Endothelial cell of umbilical vein (primary cell): ENCODE measurements at regions not wholly inside any gene's neighbourhood (a gene's known extent, or its start where the extent isn't known, plus 50 kb on each side); places are given as distances from the start of the nearest gene placed in this dataset.

Source experiments
- EZH2 ChIP-seq: IDR thresholded peaks from 2 replicates; pipeline ENCODE4 v1.6.1; 2012; ENCODE audit warnings: borderline replicate concordance, low read depth, mild to moderate bottlenecking, moderate library complexity, low read length, inconsistent platforms; ENCODE audit not compliant: severe bottlenecking
- FOS ChIP-seq: IDR thresholded peaks from 2 replicates; pipeline ENCODE4 v1.6.1; 2011; ENCODE audit warnings: mild to moderate bottlenecking, low read length, moderate library complexity, borderline replicate concordance; ENCODE audit not compliant: insufficient read depth
- GATA2 ChIP-seq: IDR thresholded peaks from 2 replicates; pipeline ENCODE4 v1.7.0; 2011; ENCODE audit warnings: low read depth, mild to moderate bottlenecking, moderate library complexity, mixed read lengths, low read length; ENCODE audit not compliant: insufficient read length, insufficient read depth
- JUN ChIP-seq: IDR thresholded peaks from 2 replicates; pipeline ENCODE4 v1.6.1; 2011; ENCODE audit warnings: borderline replicate concordance, low read depth; ENCODE audit not compliant: insufficient read length, insufficient read depth
- MYC ChIP-seq: IDR thresholded peaks from one replicate; pipeline ENCODE4 v1.6.1; 2011; ENCODE audit warnings: mild to moderate bottlenecking, low read depth, low read length
- POLR2A ChIP-seq: IDR thresholded peaks from 2 replicates; pipeline ENCODE4 v1.6.1; 2012; ENCODE audit warnings: low read depth, mild to moderate bottlenecking, control low read depth, low read length
- POLR2AphosphoS5 ChIP-seq: IDR thresholded peaks from 2 replicates; pipeline ENCODE4 v1.6.1; 2012; ENCODE audit warnings: low read depth, mild to moderate bottlenecking, control low read depth, low read length, moderate library complexity; ENCODE audit not compliant: insufficient read depth
- TF ChIP-seq, protein P1 (sequence below), 2 donors: IDR thresholded peaks; 1 replicate in 1 of 2; 2 replicates in 1 of 2; pipeline ENCODE4 v1.5.1; 2011; ENCODE audit warnings: low read length in 2 of 2, mild to moderate bottlenecking in 2 of 2, moderate library complexity in 2 of 2, control low read depth in 1 of 2, inconsistent platforms in 1 of 2, low read depth in 1 of 2; ENCODE audit not compliant: insufficient read depth in 1 of 2; ENCODE audit errors: extremely low read depth in 1 of 2
- TF ChIP-seq, protein P2 (sequence below): IDR thresholded peaks from 2 replicates; pipeline ENCODE4 v1.6.1; 2011; ENCODE audit not compliant: insufficient read depth, insufficient read length

DNA sequence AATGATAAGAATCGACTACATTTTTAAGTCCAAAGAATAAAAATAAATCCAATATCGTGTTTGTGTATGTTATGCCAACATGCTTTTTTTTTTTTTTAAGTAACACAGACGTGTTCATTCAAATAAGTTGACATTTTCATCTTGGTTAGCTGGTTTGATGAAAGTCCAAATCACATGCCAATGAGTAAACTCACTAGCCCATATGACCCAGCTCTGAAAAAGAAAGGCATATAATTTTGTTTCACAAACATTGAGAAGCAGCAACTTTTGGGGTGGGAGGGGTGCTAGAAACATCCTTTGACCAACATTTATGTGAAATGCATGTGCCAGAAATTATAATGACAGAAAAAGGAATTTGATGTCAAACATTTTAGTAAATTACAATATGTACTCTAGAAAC is 61.6 kb upstream of the SPP1 start:
- TF ChIP-seq, protein P1, sequence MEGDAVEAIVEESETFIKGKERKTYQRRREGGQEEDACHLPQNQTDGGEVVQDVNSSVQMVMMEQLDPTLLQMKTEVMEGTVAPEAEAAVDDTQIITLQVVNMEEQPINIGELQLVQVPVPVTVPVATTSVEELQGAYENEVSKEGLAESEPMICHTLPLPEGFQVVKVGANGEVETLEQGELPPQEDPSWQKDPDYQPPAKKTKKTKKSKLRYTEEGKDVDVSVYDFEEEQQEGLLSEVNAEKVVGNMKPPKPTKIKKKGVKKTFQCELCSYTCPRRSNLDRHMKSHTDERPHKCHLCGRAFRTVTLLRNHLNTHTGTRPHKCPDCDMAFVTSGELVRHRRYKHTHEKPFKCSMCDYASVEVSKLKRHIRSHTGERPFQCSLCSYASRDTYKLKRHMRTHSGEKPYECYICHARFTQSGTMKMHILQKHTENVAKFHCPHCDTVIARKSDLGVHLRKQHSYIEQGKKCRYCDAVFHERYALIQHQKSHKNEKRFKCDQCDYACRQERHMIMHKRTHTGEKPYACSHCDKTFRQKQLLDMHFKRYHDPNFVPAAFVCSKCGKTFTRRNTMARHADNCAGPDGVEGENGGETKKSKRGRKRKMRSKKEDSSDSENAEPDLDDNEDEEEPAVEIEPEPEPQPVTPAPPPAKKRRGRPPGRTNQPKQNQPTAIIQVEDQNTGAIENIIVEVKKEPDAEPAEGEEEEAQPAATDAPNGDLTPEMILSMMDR (IDR thresholded peaks at IDR 0.05; ENCODE audit: extremely low read depth in 1 of 2, insufficient read depth in 1 of 2, low read depth in 1 of 2, low read length in 2 of 2): no peak
- no peak for TF ChIP-seq GATA2
- no peak for TF ChIP-seq POLR2A
- TF ChIP-seq JUN: no peak
- TF ChIP-seq, protein P2, sequence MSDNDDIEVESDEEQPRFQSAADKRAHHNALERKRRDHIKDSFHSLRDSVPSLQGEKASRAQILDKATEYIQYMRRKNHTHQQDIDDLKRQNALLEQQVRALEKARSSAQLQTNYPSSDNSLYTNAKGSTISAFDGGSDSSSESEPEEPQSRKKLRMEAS: no peak
- no peak for TF ChIP-seq EZH2
- TF ChIP-seq POLR2AphosphoS5: no peak
- TF ChIP-seq FOS: no peak
- TF ChIP-seq MYC: no peak
